ENCODE measurements at regions not wholly inside any gene's neighbourhood (a gene's known extent, or its start where the extent isn't known, plus 50 kb on each side); places are given as distances from the start of the nearest gene placed in this dataset.

DNA sequence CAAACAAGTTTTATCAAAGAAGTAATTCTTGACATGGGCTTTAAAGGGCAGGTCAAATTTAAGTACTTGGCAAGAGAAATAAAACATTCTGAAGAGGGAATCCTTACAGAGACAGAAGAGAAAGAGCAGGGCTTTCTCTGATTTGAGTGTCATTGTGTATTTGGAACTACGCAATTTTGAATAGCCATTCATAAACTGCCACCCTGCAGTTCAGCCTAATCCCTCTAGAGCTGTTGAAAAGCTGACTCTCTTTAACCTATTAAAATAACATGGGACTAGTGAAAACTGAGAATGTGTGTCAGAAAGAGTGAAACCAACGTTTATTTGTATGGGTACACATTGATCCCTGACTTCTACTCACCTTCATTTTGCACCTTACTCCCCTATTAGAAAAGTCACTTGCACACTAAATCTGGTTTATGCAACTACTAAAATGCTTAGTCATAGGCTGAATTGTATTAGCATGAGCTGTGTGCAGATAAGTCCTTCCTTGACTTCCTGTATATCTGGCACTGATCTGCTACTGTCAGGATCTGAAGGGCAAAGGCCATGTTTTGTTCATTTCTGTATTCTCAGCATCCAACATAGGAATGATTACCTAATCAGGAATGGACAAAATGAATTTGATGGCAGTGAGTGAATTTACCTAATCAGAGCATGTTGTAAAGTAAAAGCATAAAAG is 458.9 kb downstream of the NOVA1 start:
- Histone ChIP-seq H3K9me1 (ENCODE audit: insufficient read depth, low read length) (no peaks in the 10 kb centered on the region), H3K79me1 (ENCODE audit: low read depth in 1 of 2, low read length in 2 of 2) (no peaks in the 10 kb centered on the region), H3K4me1 (ENCODE audit: control insufficient read depth, insufficient read depth, low read length) (no peaks in the 10 kb centered on the region), H2BK120ac (ENCODE audit: low read depth, low read length) (no peak overlapping the region), H3K36me3 (ENCODE audit: control insufficient read depth, insufficient read depth, low read length) (no peaks in the 10 kb centered on the region), H3K18ac (ENCODE audit: low read depth, low read length) (no peak overlapping the region), H3K4ac (ENCODE audit: low read depth, low read length) (no peak overlapping the region), H4K8ac (ENCODE audit: low read depth in 2 of 2, low read length in 2 of 2) (no peak overlapping the region), H3K9ac (ENCODE audit: low read depth, low read length) (no peak overlapping the region), H2BK15ac (ENCODE audit: low read depth, low read length) (no peak overlapping the region), H3K23ac (ENCODE audit: low read depth, low read length) (no peak overlapping the region), H2AK5ac (ENCODE audit: low read depth, low read length) (no peak overlapping the region), H4K91ac (ENCODE audit: insufficient read depth, low read depth, low read length) (no peak overlapping the region), H4K20me1 (ENCODE audit: insufficient read depth, low read length) (no peaks in the 10 kb centered on the region), H2BK5ac (ENCODE audit: low read depth, low read length, poor library complexity, severe bottlenecking) (no peak overlapping the region), H4K5ac (ENCODE audit: low read depth, low read length) (no peak overlapping the region), H3K14ac (replicated peaks; ENCODE audit: low read depth, low read length) (no peak overlapping the region), H3K56ac (ENCODE audit: extremely low read depth, insufficient read depth, low read length) (no peak overlapping the region), H3K4me2 (ENCODE audit: low read depth, low read length) (no peak overlapping the region), H2BK20ac (ENCODE audit: low read depth, low read length) (no peak overlapping the region), H3K9me3 (ENCODE audit: control insufficient read depth, insufficient read depth, low read length) (no peaks in the 10 kb centered on the region; the same call in none of the 2 replicates), H3K27me3 (ENCODE audit: control insufficient read depth, insufficient read depth, low read length) (no peaks in the 10 kb centered on the region), H3K27ac (ENCODE audit: insufficient read depth, low read length) (no peak overlapping the region), H2AFZ (replicated peaks; ENCODE audit: low read length, poor library complexity) (no peak overlapping the region), H2AK9ac (replicated peaks; ENCODE audit: low read depth, low read length, poor library complexity) (no peak overlapping the region), H3K4me3 (ENCODE audit: insufficient read depth, low read depth, low read length) (no peak overlapping the region)
- CTCF ChIA-PET: no interaction called here
- no CpG with 5 or more reads among the region's 2 CpGs for WGBS, 2 experiments (ENCODE audit: extremely low coverage in 2 of 2, insufficient read length in 1 of 2)
- TF ChIP-seq, protein P1, sequence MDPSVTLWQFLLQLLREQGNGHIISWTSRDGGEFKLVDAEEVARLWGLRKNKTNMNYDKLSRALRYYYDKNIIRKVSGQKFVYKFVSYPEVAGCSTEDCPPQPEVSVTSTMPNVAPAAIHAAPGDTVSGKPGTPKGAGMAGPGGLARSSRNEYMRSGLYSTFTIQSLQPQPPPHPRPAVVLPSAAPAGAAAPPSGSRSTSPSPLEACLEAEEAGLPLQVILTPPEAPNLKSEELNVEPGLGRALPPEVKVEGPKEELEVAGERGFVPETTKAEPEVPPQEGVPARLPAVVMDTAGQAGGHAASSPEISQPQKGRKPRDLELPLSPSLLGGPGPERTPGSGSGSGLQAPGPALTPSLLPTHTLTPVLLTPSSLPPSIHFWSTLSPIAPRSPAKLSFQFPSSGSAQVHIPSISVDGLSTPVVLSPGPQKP (IDR thresholded peaks at IDR 0.05; ENCODE audit: borderline replicate concordance, low read depth, low read length): no peak
- TF ChIP-seq, protein P2, sequence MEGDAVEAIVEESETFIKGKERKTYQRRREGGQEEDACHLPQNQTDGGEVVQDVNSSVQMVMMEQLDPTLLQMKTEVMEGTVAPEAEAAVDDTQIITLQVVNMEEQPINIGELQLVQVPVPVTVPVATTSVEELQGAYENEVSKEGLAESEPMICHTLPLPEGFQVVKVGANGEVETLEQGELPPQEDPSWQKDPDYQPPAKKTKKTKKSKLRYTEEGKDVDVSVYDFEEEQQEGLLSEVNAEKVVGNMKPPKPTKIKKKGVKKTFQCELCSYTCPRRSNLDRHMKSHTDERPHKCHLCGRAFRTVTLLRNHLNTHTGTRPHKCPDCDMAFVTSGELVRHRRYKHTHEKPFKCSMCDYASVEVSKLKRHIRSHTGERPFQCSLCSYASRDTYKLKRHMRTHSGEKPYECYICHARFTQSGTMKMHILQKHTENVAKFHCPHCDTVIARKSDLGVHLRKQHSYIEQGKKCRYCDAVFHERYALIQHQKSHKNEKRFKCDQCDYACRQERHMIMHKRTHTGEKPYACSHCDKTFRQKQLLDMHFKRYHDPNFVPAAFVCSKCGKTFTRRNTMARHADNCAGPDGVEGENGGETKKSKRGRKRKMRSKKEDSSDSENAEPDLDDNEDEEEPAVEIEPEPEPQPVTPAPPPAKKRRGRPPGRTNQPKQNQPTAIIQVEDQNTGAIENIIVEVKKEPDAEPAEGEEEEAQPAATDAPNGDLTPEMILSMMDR (conservative IDR thresholded peaks at IDR 0.05; ENCODE audit: low read depth, low read length): no peak
- TF ChIP-seq NFE2L2 (IDR thresholded peaks at IDR 0.05; ENCODE audit: low read depth, low read length): no peak
- no peak for TF ChIP-seq SMC3 (IDR thresholded peaks at IDR 0.05; ENCODE audit: low read depth, low read length)
- TF ChIP-seq CHD1 (IDR thresholded peaks at IDR 0.05; ENCODE audit: low read depth, low read length): no peak
- no peak for TF ChIP-seq MAZ (IDR thresholded peaks at IDR 0.05; ENCODE audit: borderline replicate concordance, low read depth, low read length)
- TF ChIP-seq MAFK (IDR thresholded peaks at IDR 0.05; ENCODE audit: low read depth, low read length): no peak
- TF ChIP-seq, protein P3, sequence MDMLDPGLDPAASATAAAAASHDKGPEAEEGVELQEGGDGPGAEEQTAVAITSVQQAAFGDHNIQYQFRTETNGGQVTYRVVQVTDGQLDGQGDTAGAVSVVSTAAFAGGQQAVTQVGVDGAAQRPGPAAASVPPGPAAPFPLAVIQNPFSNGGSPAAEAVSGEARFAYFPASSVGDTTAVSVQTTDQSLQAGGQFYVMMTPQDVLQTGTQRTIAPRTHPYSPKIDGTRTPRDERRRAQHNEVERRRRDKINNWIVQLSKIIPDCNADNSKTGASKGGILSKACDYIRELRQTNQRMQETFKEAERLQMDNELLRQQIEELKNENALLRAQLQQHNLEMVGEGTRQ (IDR thresholded peaks at IDR 0.05; ENCODE audit: low read depth, low read length): no peak
- TF ChIP-seq POLR2A (IDR thresholded peaks at IDR 0.05; ENCODE audit: low read depth, low read length): no peak
- no peak for TF ChIP-seq RCOR1 (IDR thresholded peaks at IDR 0.05; ENCODE audit: insufficient replicate concordance, low read length)
- TF ChIP-seq BHLHE40 (IDR thresholded peaks at IDR 0.05; ENCODE audit: low read depth, low read length): no peak
- no peak for TF ChIP-seq MXI1 (IDR thresholded peaks at IDR 0.05; ENCODE audit: borderline replicate concordance, low read depth, low read length)
- no peak for TF ChIP-seq RAD21 (IDR thresholded peaks at IDR 0.05; ENCODE audit: low read length)
- TF ChIP-seq CEBPB (IDR thresholded peaks at IDR 0.05; ENCODE audit: low read depth, low read length): no peak
- no peak for TF ChIP-seq FOS (IDR thresholded peaks at IDR 0.05; ENCODE audit: low read depth, low read length)
- TF ChIP-seq RFX5 (IDR thresholded peaks at IDR 0.05; ENCODE audit: low read depth, low read length): no peak
- no TSS peak for BruUV-seq (replicated peaks)
- POLR2A ChIA-PET (ENCODE audit: unreplicated experiment): no interaction called here
- DNase-seq (no peak), ATAC-seq (ENCODE audit: low read depth) (no peak)
- dilution Hi-C loops (cut with HindIII; ENCODE audit: low sequenced_read_pairs, unreplicated experiment): no loop called here
- in situ Hi-C loops (cut with MboI; ENCODE audit: low sequenced_read_pairs): no loop called here
- intact Hi-C loops (cut with micrococcal nuclease): no loop called here
